ENCODE measurements at regions not wholly inside any gene's neighbourhood (a gene's known extent, or its start where the extent isn't known, plus 50 kb on each side); places are given as distances from the start of the nearest gene placed in this dataset.

GRCh38 chr9:82090046-82090445 is 101.5 kb downstream of the SPATA31D1 start:
- H3K4me2 ChIP-seq, result no peak overlapping the region
- no peaks in the 10 kb centered on the region for H4K20me1 ChIP-seq
- no peaks in the 10 kb centered on the region for H3K9me3 ChIP-seq
- peaks cover 13% of the 10 kb centered on the region for H3K4me1 ChIP-seq
- no peaks in the 10 kb centered on the region for H3K36me3 ChIP-seq
- H3K9ac ChIP-seq, result no peak overlapping the region
- TF ChIP-seq Cebpa-rat (IDR thresholded peaks at IDR 0.05), result no peak
- no peak overlapping the region for H3K27ac ChIP-seq
- no peak overlapping the region for H3K4me3 ChIP-seq
- H3K27me3 ChIP-seq, result no peaks in the 10 kb centered on the region

- TF ChIP-seq Cebpa-rat (IDR thresholded peaks at IDR 0.05), result no peak
- Histone ChIP-seq H4K20me1 (no peaks in the 10 kb centered on the region), H3K27ac (no peak overlapping the region), H3K9ac (no peak overlapping the region), H3K4me2 (peak overlapping the region; percentile 53; the same call in 1 of the 2 replicates), H3K4me3 (no peak overlapping the region), H3K27me3 (no peaks in the 10 kb centered on the region), H3K36me3 (no peaks in the 10 kb centered on the region), H3K4me1 (peaks cover 13% of the 10 kb centered on the region), H3K9me3 (no peaks in the 10 kb centered on the region)
Observed at GRCh38 chr9:82091100-82091499, 102.5 kb downstream of the SPATA31D1 start.

DNA sequence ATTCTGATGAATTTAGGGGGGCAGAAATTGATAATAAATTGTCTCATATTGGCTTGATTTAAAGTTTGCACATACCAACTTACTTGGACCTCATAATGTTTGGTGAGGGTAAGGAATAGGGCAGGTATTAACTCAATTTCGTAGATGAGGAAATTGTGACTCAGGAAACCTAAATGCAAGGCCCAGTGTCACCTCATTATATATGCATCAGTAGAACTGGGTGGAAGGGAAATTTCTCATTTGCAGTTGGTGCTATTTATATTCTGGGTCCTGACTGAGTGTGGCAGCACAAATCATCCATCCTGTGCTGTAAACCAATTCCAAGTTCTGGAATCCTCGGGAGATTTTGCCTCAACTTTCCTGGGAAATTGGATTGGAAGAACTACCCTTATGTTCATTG is 103.0 kb downstream of the SPATA31D1 start:
- Histone ChIP-seq H3K4me2 (peak overlapping the region; percentile 53), H3K9ac (no peak overlapping the region), H3K9me3 (no peaks in the 10 kb centered on the region), H3K4me3 (no peak overlapping the region), H3K27me3 (no peaks in the 10 kb centered on the region), H4K20me1 (no peaks in the 10 kb centered on the region), H3K36me3 (no peaks in the 10 kb centered on the region), H3K27ac (peak overlapping the region; percentile 27), H3K4me1 (peaks cover 13% of the 10 kb centered on the region)
- TF ChIP-seq Cebpa-rat (IDR thresholded peaks at IDR 0.05), result no peak

DNA sequence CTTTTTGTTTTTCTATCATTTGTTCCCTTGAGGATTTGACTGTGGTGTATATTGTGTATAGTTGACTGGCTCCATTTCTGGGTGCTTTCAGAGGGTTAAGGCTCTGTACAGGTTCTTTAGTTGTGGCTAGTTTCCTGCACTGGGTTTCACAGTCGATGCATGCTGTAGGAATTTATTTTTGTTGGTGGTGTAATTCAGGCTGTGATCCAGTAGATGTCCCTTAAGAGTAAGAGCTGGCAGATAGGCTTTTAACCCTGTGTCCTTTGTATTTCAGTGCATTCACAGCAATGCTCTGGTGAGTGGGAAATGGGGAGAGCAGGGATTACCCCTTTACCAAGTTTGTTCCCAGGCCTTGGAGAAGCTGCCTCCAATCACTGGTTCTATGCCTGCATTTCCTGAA is 112.9 kb downstream of the SPATA31D1 start:
- Histone ChIP-seq H3K4me1 (0 out of 2 replicates have a peak, but pooled peaks cover 4% of the 10 kb centered on the region), H3K9ac (no peak overlapping the region), H3K27me3 (no peaks in the 10 kb centered on the region), H4K20me1 (no peaks in the 10 kb centered on the region), H3K27ac (no peak overlapping the region), H3K4me2 (no peak overlapping the region), H3K36me3 (no peaks in the 10 kb centered on the region), H3K4me3 (no peak overlapping the region), H3K9me3 (peaks cover 25% of the 10 kb centered on the region)
- no peak for TF ChIP-seq Cebpa-rat (IDR thresholded peaks at IDR 0.05)

GRCh38 chr9:82104252-82104651 is 115.7 kb downstream of the SPATA31D1 start:
- H3K4me3 ChIP-seq, result no peak overlapping the region
- H4K20me1 ChIP-seq, result no peaks in the 10 kb centered on the region
- H3K9ac ChIP-seq, result no peak overlapping the region
- H3K36me3 ChIP-seq, result no peaks in the 10 kb centered on the region
- H3K9me3 ChIP-seq, result peaks cover 18% of the 10 kb centered on the region
- H3K4me1 ChIP-seq, result peaks cover 4% of the 10 kb centered on the region; the same call in 1 of the 2 replicates
- no peak overlapping the region for H3K4me2 ChIP-seq
- no peak for TF ChIP-seq Cebpa-rat (IDR thresholded peaks at IDR 0.05)
- no peak overlapping the region for H3K27ac ChIP-seq
- no peaks in the 10 kb centered on the region for H3K27me3 ChIP-seq

GRCh38 chr9:82105729-82106128 is 117.2 kb downstream of the SPATA31D1 start:
- no peak for TF ChIP-seq Cebpa-rat (IDR thresholded peaks at IDR 0.05)
- H3K27ac ChIP-seq, result no peak overlapping the region
- H3K4me1 ChIP-seq, result peaks cover 11% of the 10 kb centered on the region; the same call in 1 of the 2 replicates
- H3K36me3 ChIP-seq, result no peaks in the 10 kb centered on the region
- no peak overlapping the region for H3K4me2 ChIP-seq
- H4K20me1 ChIP-seq, result no peaks in the 10 kb centered on the region
- no peak overlapping the region for H3K9ac ChIP-seq
- H3K9me3 ChIP-seq, result peaks cover 12% of the 10 kb centered on the region
- no peak overlapping the region for H3K4me3 ChIP-seq
- no peaks in the 10 kb centered on the region for H3K27me3 ChIP-seq

DNA sequence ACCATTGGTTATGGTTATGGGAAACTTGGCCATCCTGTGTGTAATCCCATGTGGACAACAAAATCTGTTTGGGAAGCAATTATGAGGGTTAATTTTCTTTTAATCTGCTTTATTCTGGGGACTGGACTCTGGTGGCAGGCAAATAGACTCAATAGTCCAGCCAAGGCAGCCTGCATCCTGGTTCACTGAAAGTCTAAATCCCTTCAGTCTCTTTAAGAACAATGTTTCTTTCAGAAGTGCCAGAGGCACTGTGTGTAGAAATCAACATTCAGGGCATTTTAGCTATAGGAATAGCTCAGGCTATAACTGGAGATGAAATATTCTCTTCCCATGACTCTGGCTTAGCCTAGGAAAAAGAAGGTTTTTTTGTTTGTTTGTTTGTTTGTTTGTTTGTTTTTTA is 118.0 kb downstream of the SPATA31D1 start:
- no peak overlapping the region for H3K9ac ChIP-seq
- H3K4me2 ChIP-seq, result no peak overlapping the region
- no peak overlapping the region for H3K4me3 ChIP-seq
- no peaks in the 10 kb centered on the region for H4K20me1 ChIP-seq
- peaks cover 4% of the 10 kb centered on the region for H3K9me3 ChIP-seq
- TF ChIP-seq Cebpa-rat (IDR thresholded peaks at IDR 0.05), result no peak
- H3K27me3 ChIP-seq, result no peaks in the 10 kb centered on the region
- H3K27ac ChIP-seq, result no peak overlapping the region
- no peaks in the 10 kb centered on the region for H3K36me3 ChIP-seq
- H3K4me1 ChIP-seq, result peaks cover 11% of the 10 kb centered on the region; the same call in 1 of the 2 replicates

DNA sequence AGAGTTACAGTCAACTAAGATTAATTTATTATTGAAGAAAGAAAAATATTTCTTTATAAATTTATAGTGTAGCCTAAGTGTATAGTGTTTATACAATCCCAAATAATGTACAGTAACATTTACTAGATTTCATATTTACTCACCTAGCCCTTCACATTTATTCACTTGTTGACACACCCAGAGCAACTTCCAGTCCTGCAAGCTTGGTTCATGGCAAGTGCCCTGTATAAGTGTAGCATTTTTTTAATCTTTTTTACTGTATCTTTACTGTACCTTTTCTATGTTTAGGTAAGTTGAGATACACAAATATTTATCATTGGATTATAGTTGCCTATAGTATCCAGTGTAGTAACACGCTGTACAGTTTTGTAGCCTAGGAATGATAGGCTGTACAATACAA is 119.9 kb downstream of the SPATA31D1 start:
- Histone ChIP-seq H3K36me3 (no peaks in the 10 kb centered on the region), H4K20me1 (no peaks in the 10 kb centered on the region), H3K4me1 (peaks cover 7% of the 10 kb centered on the region; the same call in 1 of the 2 replicates), H3K4me3 (no peak overlapping the region), H3K27ac (no peak overlapping the region), H3K4me2 (no peak overlapping the region), H3K9me3 (no peaks in the 10 kb centered on the region), H3K27me3 (no peaks in the 10 kb centered on the region), H3K9ac (no peak overlapping the region)
- no peak for TF ChIP-seq Cebpa-rat (IDR thresholded peaks at IDR 0.05)

- H3K27me3 ChIP-seq, result no peaks in the 10 kb centered on the region
- H4K20me1 ChIP-seq, result no peaks in the 10 kb centered on the region
- TF ChIP-seq Cebpa-rat (IDR thresholded peaks at IDR 0.05), result no peak
- H3K27ac ChIP-seq, result no peak overlapping the region
- no peak overlapping the region for H3K4me3 ChIP-seq
- no peak overlapping the region for H3K4me2 ChIP-seq
- H3K9me3 ChIP-seq, result no peaks in the 10 kb centered on the region
- H3K9ac ChIP-seq, result no peak overlapping the region
- no peaks in the 10 kb centered on the region for H3K36me3 ChIP-seq
- H3K4me1 ChIP-seq, result peaks cover 7% of the 10 kb centered on the region; the same call in 1 of the 2 replicates
Observed at GRCh38 chr9:82108941-82109340, 120.4 kb downstream of the SPATA31D1 start.

DNA sequence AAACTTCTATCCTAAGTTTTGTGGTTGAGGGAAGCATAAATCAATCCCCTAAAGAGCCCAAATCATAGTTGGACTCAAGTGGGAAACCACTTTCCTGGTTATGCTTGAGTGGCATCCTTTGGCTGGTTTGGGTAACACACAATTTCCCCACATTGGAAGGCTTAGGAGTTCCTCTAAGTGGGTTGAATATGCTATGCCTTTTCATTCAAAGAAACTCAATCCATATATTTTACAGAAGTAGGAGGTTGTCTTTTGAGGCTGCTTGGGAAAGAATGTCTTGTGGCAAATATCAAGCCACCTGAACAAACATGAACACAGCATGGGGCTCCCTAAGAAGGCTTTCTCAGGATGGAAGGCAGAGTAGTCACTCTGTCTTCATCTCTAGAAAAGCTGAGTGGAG is 121.1 kb downstream of the SPATA31D1 start:
- Histone ChIP-seq H3K27ac (no peak overlapping the region), H4K20me1 (no peaks in the 10 kb centered on the region), H3K4me3 (no peak overlapping the region), H3K36me3 (no peaks in the 10 kb centered on the region), H3K27me3 (no peaks in the 10 kb centered on the region), H3K4me1 (peaks cover 7% of the 10 kb centered on the region; the same call in 1 of the 2 replicates), H3K9ac (no peak overlapping the region), H3K4me2 (0 out of 2 replicates have a peak overlapping the region, but pooled peaks have one; percentile 11), H3K9me3 (no peaks in the 10 kb centered on the region)
- no peak for TF ChIP-seq Cebpa-rat (IDR thresholded peaks at IDR 0.05)

DNA sequence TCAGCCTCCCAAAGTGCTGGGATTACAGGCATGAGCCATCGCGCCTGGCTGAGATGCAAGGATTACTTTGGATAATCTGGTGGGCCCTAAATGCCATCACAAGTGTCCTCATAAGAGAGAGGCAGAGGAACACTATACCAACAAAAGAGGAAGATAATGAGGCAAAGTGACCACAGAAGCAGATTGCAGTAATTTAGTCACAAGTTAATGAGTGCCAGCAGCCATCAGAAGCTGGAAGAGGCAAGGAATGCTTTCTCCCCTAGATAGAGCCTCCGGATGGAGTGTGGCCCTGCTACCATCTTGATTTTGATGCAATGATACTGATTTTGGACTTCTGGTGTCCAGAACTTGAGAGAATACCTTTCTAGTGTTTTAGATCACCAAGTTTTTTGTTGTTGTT is 122.3 kb downstream of the SPATA31D1 start:
- Histone ChIP-seq H3K4me2 (no peak overlapping the region), H4K20me1 (no peaks in the 10 kb centered on the region), H3K4me3 (no peak overlapping the region), H3K9ac (no peak overlapping the region), H3K27me3 (no peaks in the 10 kb centered on the region), H3K9me3 (no peaks in the 10 kb centered on the region), H3K36me3 (no peaks in the 10 kb centered on the region), H3K4me1 (peaks cover 7% of the 10 kb centered on the region; the same call in 1 of the 2 replicates), H3K27ac (no peak overlapping the region)
- TF ChIP-seq Cebpa-rat (IDR thresholded peaks at IDR 0.05), result no peak

Data from BLaER1 (cell line).